ENCODE measurements at regions not wholly inside any gene's neighbourhood (a gene's known extent, or its start where the extent isn't known, plus 50 kb on each side); places are given as distances from the start of the nearest gene placed in this dataset.

GRCh38 chr7:35987016-35987415 lies 166.0 kb upstream of the EEPD1 start:
- no peak for TF ChIP-seq ZNF274 (IDR thresholded peaks at IDR 0.05; ENCODE audit: low read depth, low read length)
- H3K4me3 ChIP-seq (ENCODE audit: low read length), result no peak overlapping the region

DNA sequence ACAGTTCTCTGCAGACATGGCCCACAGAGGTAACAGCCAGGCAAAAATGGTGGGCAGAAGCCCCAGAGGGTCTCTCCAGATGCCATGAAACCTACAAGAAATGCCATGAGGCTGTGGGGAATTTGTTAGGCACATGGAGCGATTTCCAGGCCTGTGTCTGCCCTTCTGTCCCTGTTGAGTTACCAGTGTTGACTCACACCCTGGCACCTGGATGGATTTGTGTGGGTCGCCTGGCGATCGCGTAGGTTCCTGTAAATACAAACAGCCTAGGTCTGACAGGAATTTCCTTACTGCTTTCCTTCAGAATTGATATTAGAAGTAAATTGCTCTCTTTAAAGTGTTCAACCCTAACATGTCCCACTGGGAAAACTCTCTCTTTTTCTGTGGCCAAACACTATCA lies 164.9 kb upstream of the EEPD1 start:
- no peak for TF ChIP-seq ZNF274 (IDR thresholded peaks at IDR 0.05; ENCODE audit: low read depth, low read length)
- H3K4me3 ChIP-seq (ENCODE audit: low read length), result no peak overlapping the region

DNA sequence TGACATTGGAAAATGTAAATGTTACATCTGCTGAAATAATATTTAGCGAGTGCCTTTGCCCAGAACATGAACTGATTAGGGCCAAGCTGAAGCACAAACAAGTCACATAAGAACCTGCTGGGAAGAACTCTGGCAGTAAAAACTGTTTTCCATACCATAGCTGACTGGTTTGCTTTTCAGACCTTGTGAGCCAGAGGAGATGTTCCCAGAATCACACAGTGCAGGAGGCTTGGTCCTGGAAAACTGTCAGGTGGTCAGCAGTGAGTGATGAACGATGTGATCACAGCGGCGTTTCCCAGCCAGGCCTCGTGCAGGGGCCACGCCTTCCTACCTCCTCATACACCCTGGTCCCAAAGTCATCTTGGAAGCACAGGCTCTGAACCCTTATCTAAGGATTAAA lies 164.2 kb upstream of the EEPD1 start:
- TF ChIP-seq ZNF274 (IDR thresholded peaks at IDR 0.05; ENCODE audit: low read depth, low read length), result no peak

GRCh38 chr7:35991511-35992232 lies 161.4 kb upstream of the EEPD1 start:
- no peak for TF ChIP-seq ZNF274 (IDR thresholded peaks at IDR 0.05; ENCODE audit: low read depth, low read length)
- H3K4me3 ChIP-seq (ENCODE audit: low read length), result no peak overlapping the region

More for the DNA sequence above, 164.2 kb upstream of the EEPD1 start:
- no peak overlapping the region for H3K4me3 ChIP-seq (ENCODE audit: low read length)

- no peak overlapping the region for H3K4me3 ChIP-seq (ENCODE audit: low read length)
- TF ChIP-seq ZNF274 (IDR thresholded peaks at IDR 0.05; ENCODE audit: low read depth, low read length), result no peak
Observed at GRCh38 chr7:35992436-35992835, 160.6 kb upstream of the EEPD1 start.

GRCh38 chr7:35993113-35993512 lies 159.9 kb upstream of the EEPD1 start:
- no peak for TF ChIP-seq ZNF274 (IDR thresholded peaks at IDR 0.05; ENCODE audit: low read depth, low read length)
- H3K4me3 ChIP-seq (ENCODE audit: low read length), result no peak overlapping the region

DNA sequence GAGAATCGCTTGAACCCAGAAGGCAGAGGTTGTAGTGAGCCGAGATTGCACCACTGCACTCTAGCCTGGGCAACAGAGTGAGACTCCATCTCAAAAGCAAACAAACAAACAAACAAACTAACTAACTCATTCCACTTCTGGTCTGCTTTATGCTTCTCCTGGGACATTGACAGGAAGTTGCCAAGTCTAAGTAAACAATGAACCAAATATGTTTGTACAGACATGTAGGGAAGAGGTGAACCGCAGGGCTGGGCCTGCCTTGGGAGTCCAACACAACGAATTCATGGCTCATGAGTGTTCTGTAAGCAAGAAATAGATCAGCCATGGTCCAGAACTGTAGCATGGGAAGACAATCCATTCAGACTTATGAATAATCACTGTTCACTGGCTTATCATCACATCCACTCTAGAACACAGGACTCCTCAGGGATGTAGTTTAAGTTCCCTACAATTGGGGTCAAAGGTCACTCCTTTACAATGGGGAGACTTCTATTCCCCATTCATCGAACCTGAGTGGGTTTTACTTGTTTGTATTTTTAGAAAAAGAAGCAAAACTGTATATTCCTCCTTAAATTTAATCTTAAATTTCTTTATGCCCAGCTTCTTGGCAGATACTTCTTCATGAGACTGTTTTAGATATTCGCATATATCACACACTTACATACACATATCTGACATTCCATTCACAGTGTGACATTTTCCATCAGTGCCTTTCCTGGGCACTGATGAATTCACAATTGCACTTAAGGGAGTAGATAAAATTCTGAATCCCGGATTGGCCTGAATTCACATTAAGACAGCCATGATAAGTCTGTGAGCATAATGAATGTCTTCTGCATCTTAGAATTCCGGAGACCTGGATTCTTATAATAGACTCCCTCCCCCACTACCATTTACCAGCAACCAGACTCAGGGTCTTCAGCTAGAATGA lies 159.1 kb upstream of the EEPD1 start:
- TF ChIP-seq ZNF274 (IDR thresholded peaks at IDR 0.05; ENCODE audit: low read depth, low read length), result no peak
- no peak overlapping the region for H3K4me3 ChIP-seq (ENCODE audit: low read length)

GRCh38 chr7:35995334-35995733 lies 157.7 kb upstream of the EEPD1 start:
- no peak for TF ChIP-seq ZNF274 (IDR thresholded peaks at IDR 0.05; ENCODE audit: low read depth, low read length)
- no peak overlapping the region for H3K4me3 ChIP-seq (ENCODE audit: low read length)

- TF ChIP-seq ZNF274 (IDR thresholded peaks at IDR 0.05; ENCODE audit: low read depth, low read length), result no peak
- no peak overlapping the region for H3K4me3 ChIP-seq (ENCODE audit: low read length)
Observed at GRCh38 chr7:35998481-35998880, 154.6 kb upstream of the EEPD1 start.

GRCh38 chr7:36001546-36001945 lies 151.5 kb upstream of the EEPD1 start:
- TF ChIP-seq ZNF274 (IDR thresholded peaks at IDR 0.05; ENCODE audit: low read depth, low read length), result no peak
- no peak overlapping the region for H3K4me3 ChIP-seq (ENCODE audit: low read length)

DNA sequence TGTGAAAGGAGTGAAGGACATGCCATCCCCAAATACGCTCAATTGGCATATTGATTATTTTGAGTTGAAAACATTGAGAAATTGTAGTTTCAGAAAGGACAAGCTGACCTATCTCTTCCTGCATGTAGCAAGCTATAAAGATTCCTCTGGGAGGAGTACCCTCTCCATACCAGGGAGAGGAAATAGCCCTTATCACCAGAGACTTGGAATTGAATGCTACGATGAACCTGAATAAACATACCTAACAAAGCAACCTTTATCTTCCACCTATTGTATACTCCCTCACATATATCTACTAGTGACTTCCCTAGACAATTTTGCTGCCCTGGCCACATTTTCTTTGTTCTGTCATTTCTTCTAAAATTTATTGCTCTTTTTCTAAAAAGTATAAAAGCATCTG lies 150.2 kb upstream of the EEPD1 start:
- no peak for TF ChIP-seq ZNF274 (IDR thresholded peaks at IDR 0.05; ENCODE audit: low read depth, low read length)
- H3K4me3 ChIP-seq (ENCODE audit: low read length), result no peak overlapping the region

- no peak for TF ChIP-seq ZNF274 (IDR thresholded peaks at IDR 0.05; ENCODE audit: low read depth, low read length)
Observed at GRCh38 chr7:36003343-36003742, 149.7 kb upstream of the EEPD1 start.

GRCh38 chr7:36005293-36005692 lies 147.8 kb upstream of the EEPD1 start:
- no peak for TF ChIP-seq ZNF274 (IDR thresholded peaks at IDR 0.05; ENCODE audit: low read depth, low read length)
- H3K4me3 ChIP-seq (ENCODE audit: low read length), result no peak overlapping the region

More at GRCh38 chr7:36003343-36003742, 149.7 kb upstream of the EEPD1 start:
- no peak overlapping the region for H3K4me3 ChIP-seq (ENCODE audit: low read length)

DNA sequence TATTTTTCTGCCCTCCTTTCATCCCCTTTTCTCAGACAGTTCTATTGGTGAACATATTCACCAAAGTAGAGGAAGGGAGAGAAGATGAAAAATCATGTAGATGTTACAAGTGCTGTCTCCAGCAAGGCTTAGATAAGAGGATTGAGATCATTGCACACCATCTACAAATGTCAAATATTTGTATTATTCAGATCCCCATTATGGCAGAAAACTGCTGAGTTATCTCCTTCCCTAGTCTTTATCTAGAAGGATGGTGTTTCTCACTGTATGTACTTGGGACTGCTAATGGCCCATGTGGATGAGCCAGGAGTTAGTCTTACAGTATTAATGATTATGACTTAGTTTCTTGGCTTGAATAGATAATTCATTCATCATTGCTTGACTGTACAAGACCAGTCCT lies 147.2 kb upstream of the EEPD1 start:
- no peak for TF ChIP-seq ZNF274 (IDR thresholded peaks at IDR 0.05; ENCODE audit: low read depth, low read length)
- H3K4me3 ChIP-seq (ENCODE audit: low read length), result no peak overlapping the region
